DND-41 (cell line): ENCODE measurements at regions not wholly inside any gene's neighbourhood (a gene's known extent, or its start where the extent isn't known, plus 50 kb on each side); places are given as distances from the start of the nearest gene placed in this dataset.

Experiments used
- ATAC-seq: fragments of 200-7000 bp; cut with Tn5 transposase; 3 replicates; pipeline ENCODE4 v1.9.1; 2021; ENCODE audit warnings: low read depth; ENCODE audit not compliant: insufficient read depth
- DNase-seq: peaks from one replicate; pipeline ENCODE4 v3.0.0-alpha.2; 2020
- H2AFZ ChIP-seq: 2 replicates; pipeline ENCODE4 v1.6.0; 2012; ENCODE audit warnings: low read depth, low read length
- H3K27ac ChIP-seq: 2 replicates; pipeline ENCODE4 v1.5.1; 2012; ENCODE audit warnings: low read length, inconsistent platforms
- H3K27me3 ChIP-seq: fragments of 200-600 bp; sonication (generic); 2 replicates; pipeline ENCODE4 v1.6.0; 2012; ENCODE audit warnings: low read length, mild to moderate bottlenecking, inconsistent platforms; ENCODE audit not compliant: insufficient read depth, poor library complexity
- H3K36me3 ChIP-seq: 2 replicates; pipeline ENCODE4 v1.5.1; 2012; ENCODE audit warnings: low read length, inconsistent platforms; ENCODE audit not compliant: insufficient read depth
- H3K4me1 ChIP-seq: 2 replicates; pipeline ENCODE4 v1.5.1; 2012; ENCODE audit warnings: mild to moderate bottlenecking, low read length; ENCODE audit not compliant: insufficient read depth
- H3K4me2 ChIP-seq: 2 replicates; pipeline ENCODE4 v1.6.0; 2012; ENCODE audit warnings: mild to moderate bottlenecking, moderate library complexity, low read length, inconsistent platforms; ENCODE audit not compliant: insufficient read depth
- H3K4me3 ChIP-seq, 2 experiments: fragments of 200-600 bp in 1 of 2; shearing (Covaris generic) in 1 of 2; 2 replicates each; pipeline ENCODE4 v1.5.1; 2012 to 2016; ENCODE audit warnings: inconsistent platforms in 2 of 2, low read length in 2 of 2, mild to moderate bottlenecking in 2 of 2, low read depth in 1 of 2, moderate library complexity in 1 of 2
- H3K79me2 ChIP-seq: 2 replicates; pipeline ENCODE4 v1.6.0; 2012; ENCODE audit warnings: low read length, inconsistent platforms; ENCODE audit not compliant: insufficient read depth
- H3K9ac ChIP-seq: 2 replicates; pipeline ENCODE4 v1.6.0; 2012; ENCODE audit warnings: low read depth, mild to moderate bottlenecking, inconsistent platforms, low read length, moderate library complexity
- H3K9me3 ChIP-seq: 2 replicates; pipeline ENCODE4 v1.5.1; 2012; ENCODE audit warnings: low read length, moderate library complexity, mild to moderate bottlenecking, inconsistent platforms; ENCODE audit not compliant: insufficient read depth, severe bottlenecking
- H4K20me1 ChIP-seq: 2 replicates; pipeline ENCODE4 v1.6.0; 2012; ENCODE audit warnings: low read length; ENCODE audit not compliant: insufficient read depth
- CTCF ChIP-seq: IDR thresholded peaks from 2 replicates; pipeline ENCODE4 v1.5.1; 2012; ENCODE audit warnings: borderline replicate concordance, low read length, moderate library complexity, mild to moderate bottlenecking; ENCODE audit not compliant: poor library complexity, severe bottlenecking; ENCODE audit errors: extremely low read depth
- EZH2 ChIP-seq: IDR thresholded peaks from 3 replicates; pipeline ENCODE4 v1.6.1; 2012; ENCODE audit warnings: borderline replicate concordance, low read depth, mild to moderate bottlenecking, moderate library complexity, low read length, inconsistent platforms; ENCODE audit not compliant: severe bottlenecking

- Histone ChIP-seq H3K79me2 (no peaks in the 10 kb centered on the region), H3K27ac (no peak overlapping the region), H2AFZ (no peak overlapping the region), H3K27me3 (no peaks in the 10 kb centered on the region), H4K20me1 (no peaks in the 10 kb centered on the region), H3K9ac (no peak overlapping the region), H3K4me1 (no peaks in the 10 kb centered on the region), H3K4me2 (no peak overlapping the region), H3K9me3 (no peaks in the 10 kb centered on the region), H3K36me3 (no peaks in the 10 kb centered on the region), H3K4me3 (no peak overlapping the region)
- no peak for TF ChIP-seq EZH2
- TF ChIP-seq CTCF: no peak
- ATAC-seq: no peak
- no peak for DNase-seq
Observed at GRCh38 chr4:128604204-128604603, 205.3 kb upstream of the JADE1 start.

GRCh38 chr4:128603081-128603480 lies 206.4 kb upstream of the JADE1 start:
- Histone ChIP-seq H3K4me1 (no peaks in the 10 kb centered on the region), H3K79me2 (no peaks in the 10 kb centered on the region), H3K9ac (no peak overlapping the region), H3K4me3 (no peak overlapping the region), H3K9me3 (no peaks in the 10 kb centered on the region), H3K36me3 (no peaks in the 10 kb centered on the region), H2AFZ (no peak overlapping the region), H4K20me1 (no peaks in the 10 kb centered on the region), H3K4me2 (no peak overlapping the region), H3K27me3 (no peaks in the 10 kb centered on the region), H3K27ac (no peak overlapping the region)
- DNase-seq (no peak), ATAC-seq (no peak)
- TF ChIP-seq CTCF (no peak), EZH2 (no peak)

- no peak for ATAC-seq
- no peak for DNase-seq
- Histone ChIP-seq H3K79me2 (no peaks in the 10 kb centered on the region), H3K4me1 (no peaks in the 10 kb centered on the region), H3K9ac (no peak overlapping the region), H2AFZ (no peak overlapping the region), H3K27ac (no peak overlapping the region), H3K36me3 (no peaks in the 10 kb centered on the region), H4K20me1 (no peaks in the 10 kb centered on the region), H3K4me2 (no peak overlapping the region), H3K27me3 (no peaks in the 10 kb centered on the region), H3K4me3 (no peak overlapping the region), H3K9me3 (no peaks in the 10 kb centered on the region)
- TF ChIP-seq CTCF (no peak), EZH2 (no peak)
Observed at GRCh38 chr4:128601991-128602695, 207.4 kb upstream of the JADE1 start.
